ENCODE measurements at regions not wholly inside any gene's neighbourhood (a gene's known extent, or its start where the extent isn't known, plus 50 kb on each side); places are given as distances from the start of the nearest gene placed in this dataset.

- H3K14ac ChIP-seq (ENCODE audit: low read length) = no peak overlapping the region
- WGBS, 2 donors (ENCODE audit: extremely low coverage in 2 of 2, insufficient read length in 2 of 2, insufficient replicate concordance in 1 of 2) = no CpG with 5 or more reads among the region's 5 CpGs
- no peak overlapping the region for H3K4me2 ChIP-seq (ENCODE audit: insufficient read depth, low read length, poor library complexity, severe bottlenecking)
- H2AK5ac ChIP-seq (ENCODE audit: low read depth, low read length) = no peak overlapping the region
- H3K36me3 ChIP-seq (replicated peaks in 1 of 2; ENCODE audit: control insufficient read depth in 2 of 2, insufficient read depth in 2 of 2, low read length in 2 of 2) = no peaks in the 10 kb centered on the region
- no peak overlapping the region for H2BK15ac ChIP-seq (ENCODE audit: low read length)
- no peak overlapping the region for H3K18ac ChIP-seq (ENCODE audit: low read length)
- H3K4me1 ChIP-seq (ENCODE audit: control insufficient read depth in 2 of 2, insufficient read depth in 1 of 2, low read depth in 1 of 2, low read length in 2 of 2) = no peaks in the 10 kb centered on the region
- H3K9me3 ChIP-seq (replicated peaks in 1 of 2; ENCODE audit: control insufficient read depth in 2 of 2, insufficient read depth in 1 of 2, low read depth in 1 of 2, low read length in 2 of 2) = no peaks in the 10 kb centered on the region
- no peak overlapping the region for H2BK120ac ChIP-seq (ENCODE audit: low read depth, low read length)
- no peak overlapping the region for H4K91ac ChIP-seq (ENCODE audit: low read depth, low read length, poor library complexity)
- no peaks in the 10 kb centered on the region for H3K27me3 ChIP-seq (ENCODE audit: control insufficient read depth in 3 of 3, insufficient read depth in 3 of 3, low read depth in 1 of 3, low read length in 3 of 3)
- H2BK12ac ChIP-seq (ENCODE audit: low read length) = no peak overlapping the region
- no peak overlapping the region for H3K23ac ChIP-seq (ENCODE audit: low read depth, low read length, poor library complexity)
- H2AFZ ChIP-seq (ENCODE audit: low read length) = no peak overlapping the region
- H3K4ac ChIP-seq (ENCODE audit: low read length) = no peak overlapping the region
- no peak overlapping the region for H2BK5ac ChIP-seq (ENCODE audit: low read length)
- H3K27ac ChIP-seq (replicated peaks; ENCODE audit: low read length) = no peak overlapping the region
- H3K4me3 ChIP-seq (ENCODE audit: low read length in 2 of 2) = no peak overlapping the region
- DNase-seq (ENCODE audit: low spot score) = no peak
- H3K79me1 ChIP-seq (ENCODE audit: low read depth, low read length) = no peaks in the 10 kb centered on the region
- H4K8ac ChIP-seq (ENCODE audit: low read depth, low read length) = no peak overlapping the region
- H3K9ac ChIP-seq (ENCODE audit: low read depth, low read length, poor library complexity) = no peak overlapping the region
These were observed 216.9 kb upstream of the THBS1 start for GRCh38 chr15:39363761-39364586.

GRCh38 chr15:39364721-39365120 lies 216.2 kb upstream of the THBS1 start:
- no peaks in the 10 kb centered on the region for H3K4me1 ChIP-seq (ENCODE audit: control insufficient read depth in 2 of 2, insufficient read depth in 1 of 2, low read depth in 1 of 2, low read length in 2 of 2)
- no peak for DNase-seq (ENCODE audit: low spot score)
- no peaks in the 10 kb centered on the region for H3K79me1 ChIP-seq (ENCODE audit: low read depth, low read length)
- no peak overlapping the region for H3K23ac ChIP-seq (ENCODE audit: low read depth, low read length, poor library complexity)
- H3K14ac ChIP-seq (ENCODE audit: low read length) = no peak overlapping the region
- H2AK5ac ChIP-seq (ENCODE audit: low read depth, low read length) = no peak overlapping the region
- no CpG with 5 or more reads among the region's 1 CpG for WGBS, 2 donors (ENCODE audit: extremely low coverage in 2 of 2, insufficient read length in 2 of 2, insufficient replicate concordance in 1 of 2)
- no peak overlapping the region for H2BK12ac ChIP-seq (ENCODE audit: low read length)
- no peak overlapping the region for H4K8ac ChIP-seq (ENCODE audit: low read depth, low read length)
- H3K27me3 ChIP-seq (ENCODE audit: control insufficient read depth in 3 of 3, insufficient read depth in 3 of 3, low read depth in 1 of 3, low read length in 3 of 3) = no peaks in the 10 kb centered on the region
- H3K18ac ChIP-seq (ENCODE audit: low read length) = no peak overlapping the region
- H3K9me3 ChIP-seq (replicated peaks in 1 of 2; ENCODE audit: control insufficient read depth in 2 of 2, insufficient read depth in 1 of 2, low read depth in 1 of 2, low read length in 2 of 2) = no peaks in the 10 kb centered on the region
- no peak overlapping the region for H3K27ac ChIP-seq (replicated peaks; ENCODE audit: low read length)
- no peak overlapping the region for H4K91ac ChIP-seq (ENCODE audit: low read depth, low read length, poor library complexity)
- H2AFZ ChIP-seq (ENCODE audit: low read length) = no peak overlapping the region
- H3K4ac ChIP-seq (ENCODE audit: low read length) = no peak overlapping the region
- H3K4me2 ChIP-seq (ENCODE audit: insufficient read depth, low read length, poor library complexity, severe bottlenecking) = no peak overlapping the region
- H2BK15ac ChIP-seq (ENCODE audit: low read length) = no peak overlapping the region
- H3K36me3 ChIP-seq (replicated peaks in 1 of 2; ENCODE audit: control insufficient read depth in 2 of 2, insufficient read depth in 2 of 2, low read length in 2 of 2) = no peaks in the 10 kb centered on the region
- H3K9ac ChIP-seq (ENCODE audit: low read depth, low read length, poor library complexity) = no peak overlapping the region
- no peak overlapping the region for H2BK120ac ChIP-seq (ENCODE audit: low read depth, low read length)
- H3K4me3 ChIP-seq (ENCODE audit: low read length in 2 of 2) = no peak overlapping the region
- H2BK5ac ChIP-seq (ENCODE audit: low read length) = no peak overlapping the region

GRCh38 chr15:39365161-39365560 lies 215.7 kb upstream of the THBS1 start:
- no peak overlapping the region for H3K23ac ChIP-seq (ENCODE audit: low read depth, low read length, poor library complexity)
- no peak overlapping the region for H3K14ac ChIP-seq (ENCODE audit: low read length)
- H3K4me2 ChIP-seq (ENCODE audit: insufficient read depth, low read length, poor library complexity, severe bottlenecking) = no peak overlapping the region
- WGBS, 2 donors (ENCODE audit: extremely low coverage in 2 of 2, insufficient read length in 2 of 2, insufficient replicate concordance in 1 of 2) = no CpG with 5 or more reads among the region's 2 CpGs
- H3K4me1 ChIP-seq (ENCODE audit: control insufficient read depth in 2 of 2, insufficient read depth in 1 of 2, low read depth in 1 of 2, low read length in 2 of 2) = no peaks in the 10 kb centered on the region
- H3K4me3 ChIP-seq (ENCODE audit: low read length in 2 of 2) = no peak overlapping the region
- no peak overlapping the region for H2AFZ ChIP-seq (ENCODE audit: low read length)
- H4K8ac ChIP-seq (ENCODE audit: low read depth, low read length) = no peak overlapping the region
- H3K18ac ChIP-seq (ENCODE audit: low read length) = no peak overlapping the region
- H3K36me3 ChIP-seq (replicated peaks in 1 of 2; ENCODE audit: control insufficient read depth in 2 of 2, insufficient read depth in 2 of 2, low read length in 2 of 2) = no peaks in the 10 kb centered on the region
- no peak overlapping the region for H2BK12ac ChIP-seq (ENCODE audit: low read length)
- H3K27ac ChIP-seq (replicated peaks; ENCODE audit: low read length) = no peak overlapping the region
- H3K9ac ChIP-seq (ENCODE audit: low read depth, low read length, poor library complexity) = no peak overlapping the region
- H2AK5ac ChIP-seq (ENCODE audit: low read depth, low read length) = no peak overlapping the region
- no peak overlapping the region for H2BK15ac ChIP-seq (ENCODE audit: low read length)
- no peak overlapping the region for H4K91ac ChIP-seq (ENCODE audit: low read depth, low read length, poor library complexity)
- no peak overlapping the region for H2BK120ac ChIP-seq (ENCODE audit: low read depth, low read length)
- no peaks in the 10 kb centered on the region for H3K9me3 ChIP-seq (replicated peaks in 1 of 2; ENCODE audit: control insufficient read depth in 2 of 2, insufficient read depth in 1 of 2, low read depth in 1 of 2, low read length in 2 of 2)
- H3K79me1 ChIP-seq (ENCODE audit: low read depth, low read length) = no peaks in the 10 kb centered on the region
- no peak overlapping the region for H3K4ac ChIP-seq (ENCODE audit: low read length)
- no peak overlapping the region for H2BK5ac ChIP-seq (ENCODE audit: low read length)
- DNase-seq (ENCODE audit: low spot score) = no peak
- H3K27me3 ChIP-seq (ENCODE audit: control insufficient read depth in 3 of 3, insufficient read depth in 3 of 3, low read depth in 1 of 3, low read length in 3 of 3) = no peaks in the 10 kb centered on the region

- H3K36me3 ChIP-seq (replicated peaks in 1 of 2; ENCODE audit: control insufficient read depth in 2 of 2, insufficient read depth in 2 of 2, low read length in 2 of 2) = no peaks in the 10 kb centered on the region
- WGBS, 2 donors (ENCODE audit: extremely low coverage in 2 of 2, insufficient read length in 2 of 2, insufficient replicate concordance in 1 of 2) = no CpG with 5 or more reads among the region's 4 CpGs
- no peak for DNase-seq (ENCODE audit: low spot score)
- no peaks in the 10 kb centered on the region for H3K9me3 ChIP-seq (replicated peaks in 1 of 2; ENCODE audit: control insufficient read depth in 2 of 2, insufficient read depth in 1 of 2, low read depth in 1 of 2, low read length in 2 of 2)
- no peak overlapping the region for H2BK12ac ChIP-seq (ENCODE audit: low read length)
- no peak overlapping the region for H3K27ac ChIP-seq (replicated peaks; ENCODE audit: low read length)
- H3K4me2 ChIP-seq (ENCODE audit: insufficient read depth, low read length, poor library complexity, severe bottlenecking) = no peak overlapping the region
- H3K4me3 ChIP-seq (ENCODE audit: low read length in 2 of 2) = no peak overlapping the region
- no peak overlapping the region for H4K8ac ChIP-seq (ENCODE audit: low read depth, low read length)
- no peak overlapping the region for H2AK5ac ChIP-seq (ENCODE audit: low read depth, low read length)
- H2AFZ ChIP-seq (ENCODE audit: low read length) = no peak overlapping the region
- no peaks in the 10 kb centered on the region for H3K27me3 ChIP-seq (ENCODE audit: control insufficient read depth in 3 of 3, insufficient read depth in 3 of 3, low read depth in 1 of 3, low read length in 3 of 3)
- no peak overlapping the region for H2BK15ac ChIP-seq (ENCODE audit: low read length)
- H3K4me1 ChIP-seq (ENCODE audit: control insufficient read depth in 2 of 2, insufficient read depth in 1 of 2, low read depth in 1 of 2, low read length in 2 of 2) = no peaks in the 10 kb centered on the region
- H3K14ac ChIP-seq (ENCODE audit: low read length) = no peak overlapping the region
- H2BK5ac ChIP-seq (ENCODE audit: low read length) = no peak overlapping the region
- no peak overlapping the region for H4K91ac ChIP-seq (ENCODE audit: low read depth, low read length, poor library complexity)
- H3K18ac ChIP-seq (ENCODE audit: low read length) = no peak overlapping the region
- no peak overlapping the region for H2BK120ac ChIP-seq (ENCODE audit: low read depth, low read length)
- no peak overlapping the region for H3K4ac ChIP-seq (ENCODE audit: low read length)
- no peak overlapping the region for H3K9ac ChIP-seq (ENCODE audit: low read depth, low read length, poor library complexity)
- H3K79me1 ChIP-seq (ENCODE audit: low read depth, low read length) = no peaks in the 10 kb centered on the region
- H3K23ac ChIP-seq (ENCODE audit: low read depth, low read length, poor library complexity) = no peak overlapping the region
These were observed 215.0 kb upstream of the THBS1 start for GRCh38 chr15:39365873-39366272.

All from neuronal stem cell (in vitro differentiated cells).